ENCODE measurements at regions not wholly inside any gene's neighbourhood (a gene's known extent, or its start where the extent isn't known, plus 50 kb on each side); places are given as distances from the start of the nearest gene placed in this dataset.

- Histone ChIP-seq H3K79me2 (ENCODE audit: control insufficient read depth, insufficient read depth, low read length) (no peaks in the 10 kb centered on the region), H3K9ac (ENCODE audit: low read length) (no peak overlapping the region), H3K9me3 (ENCODE audit: control extremely low read depth in 1 of 3, control insufficient read depth in 2 of 3, insufficient read depth in 1 of 3, low read length in 2 of 3) (no peaks in the 10 kb centered on the region), H3K4me1 (ENCODE audit: control insufficient read depth in 2 of 2, insufficient read depth in 2 of 2, low read length in 2 of 2) (no peaks in the 10 kb centered on the region), H3K27ac (ENCODE audit: low read length in 2 of 2) (no peak overlapping the region), H3K4me3 (ENCODE audit: control extremely low read depth in 1 of 5, extremely low read depth in 1 of 5, insufficient read depth in 1 of 5, low read depth in 2 of 5, low read length in 4 of 5) (no peak overlapping the region), H3K4me2 (replicated peaks; ENCODE audit: low read depth, low read length, poor library complexity, severe bottlenecking) (no peak overlapping the region), H3K36me3 (replicated peaks in 1 of 2; ENCODE audit: control extremely low read depth in 1 of 2, control insufficient read depth in 1 of 2, extremely low read depth in 1 of 2, insufficient read depth in 2 of 2, low read length in 1 of 2) (no peaks in the 10 kb centered on the region), H4K20me1 (ENCODE audit: control insufficient read depth, insufficient read depth, low read length, poor library complexity, severe bottlenecking) (no peaks in the 10 kb centered on the region), H3K27me3 (replicated peaks in 1 of 4; ENCODE audit: control extremely low read depth in 1 of 4, control insufficient read depth in 3 of 4, insufficient read depth in 4 of 4, low read length in 3 of 4) (no peaks in the 10 kb centered on the region), H2AFZ (ENCODE audit: insufficient read depth, low read depth, low read length, poor library complexity, severe bottlenecking) (no peak overlapping the region)
- ChIA-PET POLR2A (no interaction called here), CTCF (no interaction called here)
- WGBS (ENCODE audit: insufficient coverage) = 75% methylated on average over 1 of the region's 3 CpGs
- Mint-ChIP-seq H3K27me3 (no peaks in the 10 kb centered on the region), H3K27ac (no peak overlapping the region), H3K4me3 (no peak overlapping the region), H3K4me1 (no peaks in the 10 kb centered on the region), H3K9me3 (ENCODE audit: insufficient read depth) (no peaks in the 10 kb centered on the region)
- no peak for TF ChIP-seq EZH2 (IDR thresholded peaks at IDR 0.05; ENCODE audit: borderline replicate concordance, insufficient read depth, low read depth, low read length, poor library complexity, severe bottlenecking)
- TF ChIP-seq, protein P1, sequence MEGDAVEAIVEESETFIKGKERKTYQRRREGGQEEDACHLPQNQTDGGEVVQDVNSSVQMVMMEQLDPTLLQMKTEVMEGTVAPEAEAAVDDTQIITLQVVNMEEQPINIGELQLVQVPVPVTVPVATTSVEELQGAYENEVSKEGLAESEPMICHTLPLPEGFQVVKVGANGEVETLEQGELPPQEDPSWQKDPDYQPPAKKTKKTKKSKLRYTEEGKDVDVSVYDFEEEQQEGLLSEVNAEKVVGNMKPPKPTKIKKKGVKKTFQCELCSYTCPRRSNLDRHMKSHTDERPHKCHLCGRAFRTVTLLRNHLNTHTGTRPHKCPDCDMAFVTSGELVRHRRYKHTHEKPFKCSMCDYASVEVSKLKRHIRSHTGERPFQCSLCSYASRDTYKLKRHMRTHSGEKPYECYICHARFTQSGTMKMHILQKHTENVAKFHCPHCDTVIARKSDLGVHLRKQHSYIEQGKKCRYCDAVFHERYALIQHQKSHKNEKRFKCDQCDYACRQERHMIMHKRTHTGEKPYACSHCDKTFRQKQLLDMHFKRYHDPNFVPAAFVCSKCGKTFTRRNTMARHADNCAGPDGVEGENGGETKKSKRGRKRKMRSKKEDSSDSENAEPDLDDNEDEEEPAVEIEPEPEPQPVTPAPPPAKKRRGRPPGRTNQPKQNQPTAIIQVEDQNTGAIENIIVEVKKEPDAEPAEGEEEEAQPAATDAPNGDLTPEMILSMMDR (IDR thresholded peaks at IDR 0.05) = no peak
- DNase-seq = no peak
- intact Hi-C loops (cut with micrococcal nuclease) = no loop called here
- no peak for ATAC-seq (ENCODE audit: low read depth)
Measured at GRCh38 chr5:60446917-60447316, 253.0 kb downstream of the DEPDC1B start.

GRCh38 chr5:60445921-60446320 is 254.0 kb downstream of the DEPDC1B start:
- Histone ChIP-seq H3K4me1 (ENCODE audit: control insufficient read depth in 2 of 2, insufficient read depth in 2 of 2, low read length in 2 of 2) (no peaks in the 10 kb centered on the region), H3K9ac (ENCODE audit: low read length) (no peak overlapping the region), H4K20me1 (ENCODE audit: control insufficient read depth, insufficient read depth, low read length, poor library complexity, severe bottlenecking) (no peaks in the 10 kb centered on the region), H3K4me3 (ENCODE audit: control extremely low read depth in 1 of 5, extremely low read depth in 1 of 5, insufficient read depth in 1 of 5, low read depth in 2 of 5, low read length in 4 of 5) (no peak overlapping the region), H3K4me2 (replicated peaks; ENCODE audit: low read depth, low read length, poor library complexity, severe bottlenecking) (no peak overlapping the region), H3K9me3 (ENCODE audit: control extremely low read depth in 1 of 3, control insufficient read depth in 2 of 3, insufficient read depth in 1 of 3, low read length in 2 of 3) (no peaks in the 10 kb centered on the region), H2AFZ (ENCODE audit: insufficient read depth, low read depth, low read length, poor library complexity, severe bottlenecking) (no peak overlapping the region), H3K27me3 (replicated peaks in 1 of 4; ENCODE audit: control extremely low read depth in 1 of 4, control insufficient read depth in 3 of 4, insufficient read depth in 4 of 4, low read length in 3 of 4) (no peaks in the 10 kb centered on the region), H3K36me3 (replicated peaks in 1 of 2; ENCODE audit: control extremely low read depth in 1 of 2, control insufficient read depth in 1 of 2, extremely low read depth in 1 of 2, insufficient read depth in 2 of 2, low read length in 1 of 2) (no peaks in the 10 kb centered on the region), H3K79me2 (ENCODE audit: control insufficient read depth, insufficient read depth, low read length) (no peaks in the 10 kb centered on the region), H3K27ac (ENCODE audit: low read length in 2 of 2) (no peak overlapping the region)
- CTCF ChIA-PET = no interaction called here
- no peak for DNase-seq
- no peak for TF ChIP-seq EZH2 (IDR thresholded peaks at IDR 0.05; ENCODE audit: borderline replicate concordance, insufficient read depth, low read depth, low read length, poor library complexity, severe bottlenecking)
- TF ChIP-seq, protein P1 (IDR thresholded peaks at IDR 0.05) = no peak
- intact Hi-C loops (cut with micrococcal nuclease) = no loop called here
- H3K4me3 Mint-ChIP-seq = no peak overlapping the region
- WGBS (ENCODE audit: insufficient coverage) = no CpG with 5 or more reads among the region's 1 CpG
- no peak overlapping the region for H3K27ac Mint-ChIP-seq
- POLR2A ChIA-PET = no interaction called here
- no peak for ATAC-seq (ENCODE audit: low read depth)
- no peaks in the 10 kb centered on the region for H3K9me3 Mint-ChIP-seq (ENCODE audit: insufficient read depth)
- H3K4me1 Mint-ChIP-seq = no peaks in the 10 kb centered on the region
- no peaks in the 10 kb centered on the region for H3K27me3 Mint-ChIP-seq
